Endothelial cell of umbilical vein (primary cell): ENCODE measurements at regions not wholly inside any gene's neighbourhood (a gene's known extent, or its start where the extent isn't known, plus 50 kb on each side); places are given as distances from the start of the nearest gene placed in this dataset.

Experiments
- JUN ChIP-seq: IDR thresholded peaks from 2 replicates; pipeline ENCODE4 v1.6.1; 2011; ENCODE audit warnings: borderline replicate concordance, low read depth; ENCODE audit not compliant: insufficient read length, insufficient read depth
- MYC ChIP-seq: IDR thresholded peaks from one replicate; pipeline ENCODE4 v1.6.1; 2011; ENCODE audit warnings: mild to moderate bottlenecking, low read depth, low read length
- POLR2A ChIP-seq: IDR thresholded peaks from 2 replicates; pipeline ENCODE4 v1.6.1; 2012; ENCODE audit warnings: low read depth, mild to moderate bottlenecking, control low read depth, low read length
- POLR2AphosphoS5 ChIP-seq: IDR thresholded peaks from 2 replicates; pipeline ENCODE4 v1.6.1; 2012; ENCODE audit warnings: low read depth, mild to moderate bottlenecking, control low read depth, low read length, moderate library complexity; ENCODE audit not compliant: insufficient read depth
- TF ChIP-seq, protein P1 (sequence below), 2 donors: IDR thresholded peaks; 1 replicate in 1 of 2; 2 replicates in 1 of 2; pipeline ENCODE4 v1.5.1; 2011; ENCODE audit warnings: low read length in 2 of 2, mild to moderate bottlenecking in 2 of 2, moderate library complexity in 2 of 2, control low read depth in 1 of 2, inconsistent platforms in 1 of 2, low read depth in 1 of 2; ENCODE audit not compliant: insufficient read depth in 1 of 2; ENCODE audit errors: extremely low read depth in 1 of 2

DNA sequence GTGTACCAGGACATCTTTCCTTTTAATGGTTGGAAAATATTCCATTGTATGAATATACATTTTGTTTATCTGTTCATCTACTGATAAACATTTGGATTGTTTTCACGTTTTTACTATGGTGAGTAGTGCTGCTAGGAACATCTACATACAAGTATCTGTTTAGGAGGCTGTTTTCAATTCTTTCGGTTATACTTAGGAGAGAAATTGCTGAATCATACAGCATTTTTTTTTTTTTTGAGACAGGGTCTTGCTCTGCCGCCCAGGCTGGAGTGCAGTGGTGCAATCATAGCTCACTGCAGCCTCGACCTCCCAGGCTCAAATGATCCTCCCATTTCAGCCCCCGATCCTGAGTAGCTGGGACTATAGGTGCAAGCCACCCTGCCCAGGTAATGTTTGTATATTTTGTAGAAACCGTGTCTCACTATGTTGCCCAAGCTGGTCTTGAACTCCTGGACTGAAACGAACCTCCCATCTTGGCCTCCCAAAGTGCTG is 122.9 kb downstream of the CRLF3 start:
- TF ChIP-seq POLR2A (no peak), JUN (no peak), MYC (no peak), POLR2AphosphoS5 (no peak)
- TF ChIP-seq, protein P1, sequence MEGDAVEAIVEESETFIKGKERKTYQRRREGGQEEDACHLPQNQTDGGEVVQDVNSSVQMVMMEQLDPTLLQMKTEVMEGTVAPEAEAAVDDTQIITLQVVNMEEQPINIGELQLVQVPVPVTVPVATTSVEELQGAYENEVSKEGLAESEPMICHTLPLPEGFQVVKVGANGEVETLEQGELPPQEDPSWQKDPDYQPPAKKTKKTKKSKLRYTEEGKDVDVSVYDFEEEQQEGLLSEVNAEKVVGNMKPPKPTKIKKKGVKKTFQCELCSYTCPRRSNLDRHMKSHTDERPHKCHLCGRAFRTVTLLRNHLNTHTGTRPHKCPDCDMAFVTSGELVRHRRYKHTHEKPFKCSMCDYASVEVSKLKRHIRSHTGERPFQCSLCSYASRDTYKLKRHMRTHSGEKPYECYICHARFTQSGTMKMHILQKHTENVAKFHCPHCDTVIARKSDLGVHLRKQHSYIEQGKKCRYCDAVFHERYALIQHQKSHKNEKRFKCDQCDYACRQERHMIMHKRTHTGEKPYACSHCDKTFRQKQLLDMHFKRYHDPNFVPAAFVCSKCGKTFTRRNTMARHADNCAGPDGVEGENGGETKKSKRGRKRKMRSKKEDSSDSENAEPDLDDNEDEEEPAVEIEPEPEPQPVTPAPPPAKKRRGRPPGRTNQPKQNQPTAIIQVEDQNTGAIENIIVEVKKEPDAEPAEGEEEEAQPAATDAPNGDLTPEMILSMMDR (IDR thresholded peaks at IDR 0.05; ENCODE audit: extremely low read depth in 1 of 2, insufficient read depth in 1 of 2, low read depth in 1 of 2, low read length in 2 of 2) = no peak
